DOHH2 (cell line): ENCODE measurements at regions not wholly inside any gene's neighbourhood (a gene's known extent, or its start where the extent isn't known, plus 50 kb on each side); places are given as distances from the start of the nearest gene placed in this dataset.
"Not testable (repeated sequence)": the region's sequence is repeated elsewhere in the genome, so short reads cannot be mapped to it uniquely, and the experiment has no call there.

ENCODE experiments used
- CTCF ChIP-seq: fragments of 200-600 bp; sonication (generic); IDR thresholded peaks from one replicate; pipeline ENCODE4 v1.5.1; 2014; ENCODE audit warnings: antibody characterized with exemption, mild to moderate bottlenecking, low read depth, low read length; ENCODE audit not compliant: poor library complexity, severe bottlenecking
- EZH2phosphoT487 ChIP-seq: fragments of 200-600 bp; sonication (generic); IDR thresholded peaks from 2 replicates; pipeline ENCODE4 v1.6.1; 2017; ENCODE audit warnings: borderline replicate concordance, mild to moderate bottlenecking, antibody characterized with exemption, low read length, moderate library complexity, mixed read lengths

GRCh38 chr2:87584268-87584906, 163.5 kb upstream of the PLGLB2 start:
- TF ChIP-seq CTCF, EZH2phosphoT487: not testable (repeated sequence)
